ENCODE measurements at regions not wholly inside any gene's neighbourhood (a gene's known extent, or its start where the extent isn't known, plus 50 kb on each side); places are given as distances from the start of the nearest gene placed in this dataset.
"Not testable (repeated sequence)": the region's sequence is repeated elsewhere in the genome, so short reads cannot be mapped to it uniquely, and the experiment has no call there.

DNA sequence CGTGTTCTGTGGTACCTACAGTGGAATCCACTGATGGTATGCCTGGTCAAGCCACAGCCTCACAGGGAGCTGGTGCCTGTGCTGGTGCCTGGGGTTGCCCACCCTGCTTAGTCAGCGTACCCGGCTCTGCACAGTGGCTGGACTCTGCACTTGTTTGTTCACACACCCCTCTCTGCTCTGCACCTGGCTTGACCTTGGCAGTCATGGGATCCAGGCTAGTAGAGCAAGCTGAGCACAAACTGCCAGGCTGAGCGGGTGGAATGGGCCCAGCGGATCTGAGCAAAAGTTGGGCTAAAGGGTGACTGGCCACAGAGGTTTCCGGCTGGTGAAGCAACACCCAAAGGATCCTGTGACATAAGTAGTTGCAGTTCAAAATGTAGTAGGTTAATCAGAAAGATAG lies 163.5 kb downstream of the CDH19 start:
- no peak for DNase-seq (ENCODE audit: low spot score)

DNA sequence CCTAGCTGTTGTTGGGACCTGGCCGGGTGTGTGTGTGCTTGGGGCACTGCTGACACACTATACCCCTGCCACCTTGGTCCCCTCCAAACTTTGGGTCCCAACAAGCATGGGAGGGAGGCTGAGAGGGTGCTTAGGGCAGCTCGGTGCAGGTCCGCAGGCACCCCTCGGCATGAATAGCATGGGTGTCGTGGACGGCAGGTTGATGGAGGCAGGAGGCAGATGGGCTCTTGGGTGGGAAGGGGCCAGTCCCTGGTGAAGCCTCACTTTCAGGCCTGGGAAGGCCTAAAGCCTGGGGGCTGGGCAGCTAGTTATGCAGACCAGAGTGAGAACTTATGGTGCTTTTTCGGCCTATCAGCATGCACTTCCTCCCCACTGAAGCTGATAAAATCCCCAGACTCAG lies 164.2 kb downstream of the CDH19 start:
- DNase-seq (ENCODE audit: low spot score), result no peak

DNA sequence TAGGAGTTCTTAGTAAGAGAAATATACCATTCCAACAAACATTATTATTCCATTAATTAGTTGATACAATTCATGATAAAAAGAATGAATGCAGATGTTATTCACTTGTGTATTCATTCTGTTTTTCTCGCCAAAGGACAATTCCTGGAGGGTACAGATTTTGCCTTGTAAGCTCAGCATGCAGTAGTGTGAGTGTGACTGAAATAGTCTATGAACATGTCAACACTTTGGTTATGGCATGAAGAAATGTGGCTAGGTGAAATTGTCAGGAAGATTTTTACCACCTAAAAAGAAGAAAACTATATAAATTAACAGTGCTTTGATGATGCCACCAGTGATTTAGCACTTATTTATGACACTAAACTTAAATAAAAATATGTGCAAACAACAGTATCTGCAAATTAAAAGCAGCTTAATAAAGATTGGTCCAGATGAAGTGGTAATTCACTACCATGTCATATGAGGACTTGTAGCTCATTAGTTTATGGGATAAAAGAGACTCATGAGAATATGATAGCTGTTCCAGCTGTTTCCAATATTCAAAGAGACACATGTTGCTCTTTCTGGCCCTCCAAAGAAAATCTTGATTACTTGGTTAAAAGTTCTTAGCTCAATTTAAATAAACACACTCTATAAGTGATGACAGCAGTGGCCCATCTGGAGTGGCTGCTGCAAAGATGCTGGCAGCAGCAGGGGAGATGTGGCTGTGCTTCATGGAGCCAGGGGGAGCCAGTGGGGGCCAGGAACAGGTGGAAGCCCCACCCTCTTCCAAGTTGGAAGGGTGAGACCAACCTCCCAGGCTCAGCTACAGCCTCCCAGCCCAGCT lies 165.0 kb downstream of the CDH19 start:
- DNase-seq (ENCODE audit: low spot score), result no peak

DNA sequence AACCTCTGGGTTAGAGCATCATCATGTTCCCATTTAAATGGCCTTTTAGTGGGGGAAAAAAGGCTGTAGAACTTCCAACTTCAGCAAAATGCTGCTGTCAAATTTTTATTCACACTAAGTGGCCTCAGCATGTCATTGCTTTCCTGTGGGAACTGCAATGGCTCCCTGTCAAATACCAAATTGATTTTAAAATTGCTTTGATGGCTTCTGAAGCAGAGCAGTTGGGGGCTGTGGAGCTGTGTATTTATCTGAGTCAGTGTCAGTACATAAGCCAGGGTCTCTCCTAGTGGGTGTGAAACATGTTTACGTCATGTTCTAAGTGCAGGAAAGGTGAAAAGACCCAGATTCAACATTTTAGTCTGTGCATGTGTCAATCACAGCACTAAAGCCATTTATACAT lies 171.3 kb downstream of the CDH19 start:
- no peak for DNase-seq (ENCODE audit: low spot score)

DNA sequence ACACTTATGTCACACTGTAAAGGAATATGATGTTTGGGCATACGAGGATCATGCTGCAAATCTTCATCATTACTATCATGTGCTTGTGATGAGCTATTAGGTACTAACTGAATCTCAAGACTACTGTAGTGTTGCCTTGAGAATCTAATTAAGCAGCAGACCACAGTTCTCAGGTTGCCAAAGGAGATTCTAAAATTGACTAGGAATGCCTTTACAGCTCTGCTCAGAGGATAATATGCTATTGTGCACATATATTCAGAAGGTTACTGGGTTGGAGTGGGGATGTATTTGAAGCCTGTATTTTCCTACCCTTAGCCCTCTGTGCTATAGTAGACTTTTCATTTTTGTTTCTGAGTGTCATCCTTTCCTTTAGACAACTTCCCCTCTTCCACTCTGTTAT lies 175.1 kb downstream of the CDH19 start:
- DNase-seq (ENCODE audit: low spot score), result no peak

DNA sequence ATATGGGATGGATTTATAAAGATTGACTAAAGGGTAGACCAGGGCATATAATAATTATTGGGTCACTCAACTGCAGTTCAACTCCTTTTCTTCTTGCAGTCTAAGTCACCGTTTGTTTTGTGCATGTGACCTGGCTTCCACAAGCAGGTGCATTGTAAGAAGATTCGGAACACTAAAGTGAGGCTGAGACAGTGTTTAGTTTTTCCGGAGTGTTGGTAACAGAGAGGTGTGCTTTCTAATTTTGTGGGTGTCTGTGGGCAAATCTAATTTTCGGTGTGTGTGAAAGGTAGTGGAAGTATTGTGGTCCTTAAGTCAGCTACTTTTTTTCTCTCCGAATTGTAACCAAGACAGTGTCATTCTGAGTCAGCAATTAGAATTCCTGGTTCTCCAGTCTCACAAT lies 184.5 kb downstream of the CDH19 start:
- no peak for DNase-seq (ENCODE audit: low spot score)

DNA sequence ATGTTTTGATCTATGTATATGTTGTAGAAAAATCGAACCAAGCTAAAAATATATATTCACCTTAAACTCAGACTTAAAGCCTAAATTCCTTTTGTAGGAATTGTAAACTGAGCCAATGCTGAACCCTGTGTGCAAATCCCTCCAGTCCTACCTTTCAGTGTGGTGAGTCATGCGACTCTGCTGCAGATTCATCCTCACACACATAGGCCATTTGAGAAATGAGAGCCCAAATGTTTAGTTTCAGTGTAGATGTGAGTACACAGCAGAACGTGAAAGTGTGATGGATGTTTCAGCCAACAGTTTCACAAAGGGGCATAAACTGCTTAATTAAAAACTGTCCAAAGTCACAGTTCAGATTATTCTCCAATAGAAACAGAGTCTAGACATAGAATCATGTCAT lies 193.2 kb downstream of the CDH19 start:
- DNase-seq (ENCODE audit: low spot score), result no peak

DNA sequence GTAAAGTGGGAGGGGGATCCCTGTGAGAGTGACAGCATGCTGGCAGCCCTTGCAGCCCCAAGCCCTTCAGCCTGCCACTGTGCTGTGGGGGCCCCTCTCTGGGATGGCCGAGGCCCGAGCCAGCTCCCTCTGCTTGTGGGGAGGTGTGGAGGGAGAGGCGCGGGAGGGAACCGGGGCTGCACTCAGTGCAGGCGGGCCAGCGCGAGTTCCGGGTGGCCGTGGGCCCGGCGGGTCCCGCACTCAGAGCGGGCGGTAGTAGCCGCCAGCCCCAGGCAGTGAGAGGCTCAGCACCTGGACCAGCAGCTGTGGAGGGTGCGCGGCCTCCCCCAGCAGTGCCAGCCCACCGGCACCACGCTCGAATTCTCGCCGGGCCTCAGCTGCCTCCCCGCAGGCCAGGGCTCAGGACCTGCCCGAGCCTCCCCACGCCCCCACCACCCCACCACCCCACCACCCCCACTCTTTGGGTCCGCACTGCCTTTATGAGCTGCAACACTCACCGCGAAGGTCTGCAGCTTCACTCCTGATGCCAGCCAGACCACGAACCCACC lies 208.1 kb downstream of the CDH19 start:
- no peak for DNase-seq (ENCODE audit: low spot score)

DNA sequence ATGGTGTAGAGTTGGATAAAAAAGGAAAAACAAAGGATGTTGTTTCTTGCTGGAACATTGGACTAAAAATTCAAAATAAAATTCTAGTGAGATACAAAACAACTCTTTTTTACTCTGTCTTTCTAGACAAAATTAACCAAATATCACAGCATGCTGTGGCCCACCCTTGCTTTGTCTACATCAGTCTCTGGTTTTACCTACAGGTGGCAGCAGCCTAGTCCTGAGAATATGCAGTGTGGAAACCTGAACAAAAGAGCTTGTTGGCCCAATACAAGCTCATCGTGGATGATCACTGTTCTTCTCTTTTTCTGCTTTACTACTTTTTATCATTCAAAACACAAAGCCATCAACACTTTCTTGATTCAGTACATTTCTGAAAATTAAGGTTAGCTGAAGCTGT lies 210.4 kb downstream of the CDH19 start:
- DNase-seq (ENCODE audit: low spot score), result no peak

DNA sequence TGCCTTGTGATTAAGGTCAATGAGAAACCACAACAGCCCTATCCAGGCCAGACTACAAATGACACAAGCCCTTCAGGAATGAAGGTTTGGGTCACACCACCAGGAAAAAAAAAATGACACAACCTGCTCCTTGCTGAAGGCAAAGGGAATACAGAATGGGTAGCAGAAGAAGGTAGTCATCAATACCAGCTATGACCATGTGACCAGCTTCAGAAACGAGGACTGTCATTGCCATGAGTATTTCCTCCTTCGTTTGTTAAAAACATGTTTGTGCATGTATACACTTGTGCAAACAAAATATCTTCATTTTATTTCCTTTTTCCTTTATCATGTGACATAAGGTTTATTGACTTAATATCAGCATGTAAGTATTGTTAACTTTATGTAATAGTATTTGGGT lies 226.6 kb downstream of the CDH19 start:
- no peak for DNase-seq (ENCODE audit: low spot score)

DNA sequence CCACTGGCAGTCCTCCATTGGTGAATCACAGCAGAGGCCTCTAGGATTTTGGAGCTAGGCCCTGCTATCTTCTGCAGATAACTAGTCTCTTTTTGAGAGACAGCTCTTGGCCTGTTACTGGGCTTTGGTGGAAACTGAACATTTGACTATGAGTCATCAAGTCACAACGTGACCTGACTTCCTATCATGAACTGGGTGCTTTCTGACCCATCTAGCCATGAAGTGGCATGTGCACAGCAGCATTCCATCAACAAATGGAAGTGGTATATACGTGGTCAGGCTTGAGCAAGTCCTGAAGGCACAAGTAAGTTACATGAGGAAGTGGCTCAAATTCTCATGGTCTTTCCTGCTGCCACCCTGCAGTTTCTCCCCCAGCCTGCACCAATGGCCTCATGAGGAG lies 228.5 kb downstream of the CDH19 start:
- DNase-seq (ENCODE audit: low spot score), result not testable (repeated sequence)

DNA sequence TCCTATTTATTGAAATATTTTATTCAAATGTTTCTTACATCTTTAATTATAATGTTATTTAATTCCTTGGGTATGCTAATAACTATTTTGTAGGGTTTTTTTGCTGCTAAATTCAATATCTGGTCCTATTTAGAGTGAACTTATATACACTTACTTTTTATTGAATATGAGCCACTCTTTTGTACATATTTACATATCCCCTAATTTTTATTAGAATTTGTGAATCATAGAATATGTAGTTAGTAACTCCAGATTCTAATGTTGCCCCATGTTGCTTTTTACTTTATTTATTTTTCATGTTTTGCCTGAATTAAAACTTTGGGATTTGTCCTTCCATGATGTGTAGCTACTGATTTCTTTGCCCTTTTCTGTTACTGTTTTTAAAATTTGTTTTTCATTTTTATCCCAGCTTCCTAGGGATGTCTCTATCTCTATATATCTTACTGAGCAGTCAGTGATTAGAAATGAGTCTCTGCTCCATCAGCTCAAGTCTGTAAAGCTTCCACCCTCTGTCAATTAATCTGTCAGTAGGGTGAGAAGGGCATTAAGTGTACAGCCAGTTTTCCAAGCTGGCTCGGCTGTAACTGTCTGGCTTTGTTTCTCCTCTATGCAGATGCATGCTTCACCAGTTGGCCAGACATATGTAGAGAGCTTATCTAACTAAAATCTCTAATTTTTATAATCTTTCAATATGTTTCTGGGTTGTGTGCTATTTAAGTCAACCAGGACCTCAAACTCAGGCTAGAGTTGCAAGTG lies 256.9 kb downstream of the CDH19 start:
- no peak for DNase-seq (ENCODE audit: low spot score)

DNA sequence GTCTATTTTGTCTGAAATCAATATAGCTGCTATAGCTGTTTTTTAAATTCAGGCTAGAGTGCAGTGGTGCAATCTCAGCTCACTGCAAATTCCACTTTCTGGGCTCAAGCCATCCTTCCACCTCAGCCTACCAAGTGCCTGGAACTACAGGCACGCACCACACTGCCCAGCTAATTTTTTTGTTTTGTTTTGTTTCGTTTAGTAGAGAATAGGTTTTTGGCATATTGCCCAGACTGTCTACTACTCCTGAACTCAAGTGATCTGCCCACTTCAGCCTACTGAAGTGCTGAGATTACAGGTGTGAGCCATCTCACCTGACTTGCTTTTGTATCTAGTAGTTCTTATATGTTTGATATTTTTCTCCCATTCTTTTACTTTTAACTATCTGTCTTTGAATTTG lies 259.7 kb downstream of the CDH19 start:
- DNase-seq (ENCODE audit: low spot score), result no peak

DNA sequence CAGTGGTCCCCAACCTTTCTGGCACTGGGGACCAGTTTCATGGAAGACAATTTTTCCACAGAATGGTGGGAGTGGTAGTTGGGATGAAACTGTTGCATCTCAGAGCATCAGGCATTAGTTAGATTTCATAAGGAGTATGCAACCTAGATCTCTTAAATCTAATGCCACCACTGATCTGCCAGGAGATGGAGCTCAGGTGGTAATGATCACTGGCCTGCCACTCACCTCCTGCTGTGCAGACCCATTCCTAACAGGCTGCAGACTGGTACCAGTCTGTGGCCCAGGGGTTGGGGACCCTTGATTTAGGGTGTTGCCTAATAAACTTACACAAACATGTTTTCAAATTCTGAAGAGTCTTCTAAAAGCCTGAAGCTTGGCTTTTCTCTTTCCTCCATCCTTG lies 261.3 kb downstream of the CDH19 start:
- no peak for DNase-seq (ENCODE audit: low spot score)

DNA sequence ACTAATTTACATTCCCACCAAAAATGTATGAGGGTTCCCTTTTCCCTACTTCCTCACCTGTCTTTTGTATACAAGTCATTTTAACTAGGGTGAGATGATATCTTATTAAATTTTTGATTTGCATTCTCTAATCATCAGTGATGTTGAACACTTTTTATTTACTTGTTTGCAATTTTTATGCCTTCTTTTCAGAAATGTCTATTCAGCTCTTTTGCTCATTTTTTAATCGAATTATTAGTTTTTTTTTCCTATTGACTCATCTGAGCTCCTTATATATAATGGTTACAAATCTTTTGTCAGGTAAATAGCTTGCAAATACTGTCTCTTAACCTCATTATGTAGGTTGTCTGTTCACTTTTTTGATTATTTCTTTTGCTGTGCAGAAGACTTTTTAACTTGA lies 269.4 kb downstream of the CDH19 start:
- no peak for DNase-seq (ENCODE audit: low spot score)

DNA sequence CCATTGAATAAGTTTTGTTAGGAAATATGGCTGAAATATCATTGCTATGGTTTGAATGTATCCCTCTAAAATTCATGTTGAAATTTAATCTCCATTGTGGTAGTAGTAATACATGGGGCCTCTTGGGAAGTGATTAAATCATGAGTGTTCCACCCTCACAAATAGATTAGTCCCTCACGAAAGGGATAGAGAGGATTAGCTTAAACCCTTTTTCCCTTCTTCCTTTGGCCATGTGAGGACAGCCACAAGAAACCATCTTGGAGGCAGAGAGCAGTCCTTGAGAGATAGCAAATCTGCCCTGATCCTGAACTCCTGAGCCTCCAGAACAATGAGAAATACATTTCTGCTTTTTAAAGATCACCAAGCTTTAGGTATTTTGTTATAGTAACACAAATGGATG lies 274.2 kb downstream of the CDH19 start:
- no peak for DNase-seq (ENCODE audit: low spot score)

DNA sequence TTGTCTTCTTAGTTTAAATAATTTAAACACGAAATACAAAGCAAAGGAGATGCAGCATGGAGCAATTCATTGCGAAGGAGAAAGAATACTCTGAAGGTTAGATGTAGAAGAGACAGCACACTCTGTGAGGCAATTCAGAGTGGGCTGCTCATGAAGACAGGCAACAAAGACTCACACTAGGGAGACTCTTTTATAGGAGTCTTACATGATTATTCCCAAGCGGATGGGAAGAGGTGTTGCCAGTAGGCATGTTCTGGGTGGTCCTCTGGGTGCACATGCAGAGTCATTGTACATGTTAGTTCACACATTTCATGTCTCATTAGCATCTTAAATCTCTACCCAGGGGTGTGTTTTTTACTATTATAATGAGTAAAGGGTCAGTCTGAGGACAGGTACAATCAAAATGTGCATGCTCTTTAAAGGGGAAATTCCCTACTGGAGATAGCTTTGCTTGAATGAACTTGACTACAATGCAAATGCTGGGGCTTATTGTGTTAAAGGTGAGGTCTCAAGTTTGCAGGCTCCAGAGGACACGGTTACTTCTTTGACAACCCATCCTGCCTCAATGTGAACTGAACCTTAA lies 275.5 kb downstream of the CDH19 start:
- no peak for DNase-seq (ENCODE audit: low spot score)

DNA sequence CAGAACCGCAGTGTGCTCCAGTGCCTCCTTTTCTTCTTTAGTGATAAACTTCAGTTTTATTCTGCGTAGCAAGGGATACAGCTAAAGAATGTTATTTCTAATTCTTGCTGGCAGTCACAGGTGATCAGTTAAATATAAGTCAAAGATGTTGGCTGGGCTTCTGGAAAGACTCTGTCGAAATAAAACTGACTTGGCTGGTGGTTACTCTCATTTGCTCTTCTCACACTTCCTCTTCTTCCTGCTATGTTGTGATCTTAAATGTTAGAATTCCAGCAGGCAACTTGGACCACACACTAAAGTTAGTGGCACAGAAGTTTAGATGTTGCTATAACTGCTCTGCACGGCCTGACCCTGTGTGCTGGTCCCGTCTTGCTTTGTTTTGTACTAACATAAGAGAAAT lies 278.6 kb downstream of the CDH19 start:
- no peak for DNase-seq (ENCODE audit: low spot score)

DNA sequence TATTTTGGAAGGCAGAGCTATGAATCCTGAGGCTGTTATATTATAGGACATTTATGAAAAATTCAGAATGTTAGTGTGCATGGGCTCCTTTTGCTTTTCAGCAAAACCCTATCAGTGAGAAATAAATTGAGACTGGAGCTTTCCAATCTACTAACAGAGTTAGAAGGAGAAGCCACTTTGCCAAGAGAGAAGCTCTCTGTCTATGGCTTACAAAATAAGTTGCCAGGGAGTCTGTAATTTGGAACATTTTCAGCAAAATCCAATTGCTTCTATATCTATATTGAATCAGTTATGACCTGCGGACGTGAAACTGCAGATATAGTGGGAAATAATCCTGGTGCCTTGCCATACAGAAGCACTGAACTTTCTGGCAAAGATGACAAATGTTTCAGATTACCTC lies 279.3 kb downstream of the CDH19 start:
- no peak for DNase-seq (ENCODE audit: low spot score)

DNA sequence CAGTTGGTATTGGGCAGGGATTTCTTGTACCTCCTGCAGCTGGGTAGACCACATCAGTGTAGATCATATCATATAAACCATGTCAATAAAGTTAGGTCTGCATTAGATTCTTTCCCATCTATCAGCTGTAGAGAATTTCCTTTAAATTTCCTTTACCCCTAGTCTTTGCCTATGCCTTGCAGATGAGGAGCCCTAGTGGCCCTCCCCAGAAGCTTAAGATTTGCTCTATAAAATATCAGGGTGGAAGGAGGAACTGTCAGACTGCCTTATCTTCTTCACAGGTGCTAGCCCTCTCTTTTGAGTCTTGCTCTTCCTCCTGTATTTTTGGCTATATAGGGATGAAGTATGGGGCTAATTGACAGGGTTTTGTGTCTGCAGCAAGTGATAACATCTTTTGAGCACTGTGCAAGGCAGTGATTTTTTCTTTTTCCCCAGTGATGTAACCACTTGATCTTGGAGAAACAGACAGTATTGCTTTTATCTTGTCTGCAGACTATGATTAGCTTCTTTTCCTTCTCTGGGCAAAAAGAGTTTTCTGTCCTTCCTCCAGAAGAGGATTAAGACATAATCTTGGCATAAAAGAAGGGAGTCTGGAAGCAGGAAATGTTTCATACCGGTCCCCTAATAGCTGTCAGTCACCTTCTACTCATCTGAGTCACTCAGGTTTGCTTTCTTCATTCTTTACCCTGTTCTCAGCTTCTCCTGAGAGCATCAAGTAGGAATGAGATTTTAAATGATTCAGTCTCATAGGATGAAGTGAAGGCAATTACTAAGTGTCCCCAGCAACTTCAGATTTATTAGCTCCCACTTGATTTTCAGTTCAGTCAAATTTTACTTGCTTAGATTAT lies 286.4 kb downstream of the CDH19 start:
- no peak for DNase-seq (ENCODE audit: low spot score)

DNA sequence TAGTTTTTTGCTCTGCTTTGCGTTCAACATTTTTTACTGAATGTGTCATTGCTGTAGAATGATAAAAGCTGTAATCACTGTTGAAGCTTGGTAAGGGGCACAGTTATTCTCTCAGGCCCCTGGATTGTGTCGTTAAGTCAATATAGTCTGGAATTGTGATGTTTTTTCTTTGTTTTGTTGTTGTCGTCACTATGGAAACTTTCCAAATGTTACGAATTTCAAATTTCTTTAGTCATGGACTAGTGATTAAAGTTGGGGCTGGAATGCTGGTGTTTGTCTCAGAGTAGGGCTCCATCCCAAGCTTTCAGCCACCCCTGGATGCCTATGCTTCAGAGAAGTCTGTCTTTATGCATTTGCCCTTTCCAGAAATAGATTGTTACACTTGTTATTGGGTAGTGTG lies 287.2 kb downstream of the CDH19 start:
- no peak for DNase-seq (ENCODE audit: low spot score)

DNA sequence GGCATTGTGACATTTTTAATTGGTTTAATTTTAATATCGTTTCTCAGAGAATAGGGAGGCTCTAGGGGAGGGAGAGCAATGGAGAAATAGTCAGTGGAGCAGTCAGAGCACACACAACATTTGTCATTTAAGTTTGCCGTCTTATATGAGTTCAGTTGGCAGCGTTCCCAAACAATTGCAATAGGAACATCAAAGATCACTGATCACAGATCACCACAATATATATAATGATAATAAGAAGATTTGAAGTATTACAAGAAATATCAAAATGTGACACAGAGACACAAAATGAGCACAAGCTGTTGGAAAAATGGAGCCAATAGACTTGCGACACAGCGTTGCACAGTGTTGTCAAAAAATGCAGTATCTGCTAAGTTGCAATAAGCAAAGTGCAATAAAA lies 303.7 kb downstream of the CDH19 start:
- no peak for DNase-seq (ENCODE audit: low spot score)
